HL-60 (cell line): ENCODE measurements at regions not wholly inside any gene's neighbourhood (a gene's known extent, or its start where the extent isn't known, plus 50 kb on each side); places are given as distances from the start of the nearest gene placed in this dataset.

Experiments
- DNase-seq, 2 experiments: peaks; one replicate each; pipeline ENCODE4 v3.0.0-alpha.2; 2010 to 2020; ENCODE audit warnings: low read depth in 1 of 2, low spot score in 1 of 2
- H3K27ac ChIP-seq: fragments of 250-450 bp; sonication (Bioruptor Pico); replicated peaks from 2 replicates; pipeline ENCODE4 v1.5.1; 2020; ENCODE audit warnings: mild to moderate bottlenecking, moderate library complexity
- H3K27me3 ChIP-seq: fragments of 250-450 bp; sonication (Bioruptor Pico); 2 replicates; pipeline ENCODE4 v1.5.1; 2021; ENCODE audit warnings: mild to moderate bottlenecking, moderate library complexity; ENCODE audit not compliant: insufficient read depth, poor library complexity, severe bottlenecking
- H3K4me3 ChIP-seq: replicated peaks from 2 replicates; pipeline ENCODE4 v1.5.1; 2011; ENCODE audit warnings: mild to moderate bottlenecking, control low read depth, low read length; ENCODE audit not compliant: insufficient read depth
- GABPA ChIP-seq: IDR thresholded peaks from 2 replicates; pipeline ENCODE4 v1.6.1; 2012; ENCODE audit warnings: low read depth
- POLR2AphosphoS5 ChIP-seq: IDR thresholded peaks from 2 replicates; pipeline ENCODE4 v1.6.1; 2012; ENCODE audit warnings: low read depth
- REST ChIP-seq: IDR thresholded peaks from 2 replicates; pipeline ENCODE4 v1.6.1; 2012; ENCODE audit warnings: low read depth; ENCODE audit not compliant: insufficient replicate concordance
- SPI1 ChIP-seq: IDR thresholded peaks from 2 replicates; pipeline ENCODE4 v1.6.1; 2012; ENCODE audit warnings: low read depth, mild to moderate bottlenecking, borderline replicate concordance
- TF ChIP-seq, protein P1 (sequence below): IDR thresholded peaks from one replicate; pipeline ENCODE4 v1.5.1; 2011; ENCODE audit warnings: low read length, control low read depth, inconsistent platforms; ENCODE audit not compliant: insufficient read depth

DNA sequence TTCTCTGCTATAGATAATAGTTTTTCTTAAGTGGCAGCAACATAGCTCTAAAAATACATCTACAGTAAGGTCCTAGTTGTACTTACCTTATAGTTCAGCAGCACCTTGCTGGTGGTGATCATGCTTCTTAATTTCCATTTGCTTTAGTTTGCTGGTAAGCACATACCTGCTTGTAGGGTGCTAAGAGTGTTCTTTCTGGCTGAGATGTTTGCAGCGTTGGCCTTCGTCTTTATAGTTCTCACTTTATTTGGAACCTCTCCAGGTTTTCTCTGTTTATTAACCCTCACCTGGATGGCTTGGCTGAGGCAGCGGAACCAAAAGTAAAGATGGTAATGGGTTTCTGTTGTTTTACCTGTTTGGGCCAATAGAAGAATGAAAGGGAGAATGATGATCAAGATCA, 123.6 kb upstream of the EFEMP1 start:
- no peak for TF ChIP-seq GABPA
- TF ChIP-seq, protein P1, sequence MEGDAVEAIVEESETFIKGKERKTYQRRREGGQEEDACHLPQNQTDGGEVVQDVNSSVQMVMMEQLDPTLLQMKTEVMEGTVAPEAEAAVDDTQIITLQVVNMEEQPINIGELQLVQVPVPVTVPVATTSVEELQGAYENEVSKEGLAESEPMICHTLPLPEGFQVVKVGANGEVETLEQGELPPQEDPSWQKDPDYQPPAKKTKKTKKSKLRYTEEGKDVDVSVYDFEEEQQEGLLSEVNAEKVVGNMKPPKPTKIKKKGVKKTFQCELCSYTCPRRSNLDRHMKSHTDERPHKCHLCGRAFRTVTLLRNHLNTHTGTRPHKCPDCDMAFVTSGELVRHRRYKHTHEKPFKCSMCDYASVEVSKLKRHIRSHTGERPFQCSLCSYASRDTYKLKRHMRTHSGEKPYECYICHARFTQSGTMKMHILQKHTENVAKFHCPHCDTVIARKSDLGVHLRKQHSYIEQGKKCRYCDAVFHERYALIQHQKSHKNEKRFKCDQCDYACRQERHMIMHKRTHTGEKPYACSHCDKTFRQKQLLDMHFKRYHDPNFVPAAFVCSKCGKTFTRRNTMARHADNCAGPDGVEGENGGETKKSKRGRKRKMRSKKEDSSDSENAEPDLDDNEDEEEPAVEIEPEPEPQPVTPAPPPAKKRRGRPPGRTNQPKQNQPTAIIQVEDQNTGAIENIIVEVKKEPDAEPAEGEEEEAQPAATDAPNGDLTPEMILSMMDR: no peak
- TF ChIP-seq POLR2AphosphoS5: no peak
- no peak for TF ChIP-seq REST
- TF ChIP-seq SPI1: no peak
- Histone ChIP-seq H3K27ac (no peak overlapping the region), H3K27me3 (no peaks in the 10 kb centered on the region), H3K4me3 (no peak overlapping the region)
- DNase-seq: no peak

DNA sequence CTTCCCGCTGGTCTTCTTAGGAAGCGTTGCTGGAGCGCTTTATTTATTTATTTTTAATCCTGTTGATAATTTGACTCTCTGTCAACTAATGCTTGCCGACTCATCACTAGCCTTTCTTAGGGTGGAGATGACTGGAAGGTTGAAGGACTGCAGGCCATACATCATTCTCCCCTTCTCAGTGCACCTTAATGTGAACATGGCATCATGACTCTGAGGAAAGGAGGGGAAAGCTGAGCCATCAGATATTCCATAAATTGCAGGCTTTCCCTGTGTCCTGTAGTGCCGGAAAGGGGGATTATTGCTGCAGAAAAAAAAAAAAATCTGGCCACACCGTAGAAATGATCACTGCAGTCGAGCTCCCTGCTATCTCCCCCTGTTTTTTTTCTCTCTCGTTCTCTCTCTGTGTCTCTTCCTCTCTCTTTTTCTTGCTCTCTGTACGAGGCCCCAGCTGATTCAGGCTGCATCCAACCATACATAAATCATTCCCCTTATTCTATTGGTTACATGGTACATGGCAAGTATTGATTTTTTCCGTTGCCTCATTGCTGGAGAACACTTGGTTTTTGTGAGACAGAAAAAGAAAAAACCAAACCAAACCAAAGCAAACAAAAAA, 125.8 kb upstream of the EFEMP1 start:
- no peak overlapping the region for H3K27ac ChIP-seq
- H3K4me3 ChIP-seq: no peak overlapping the region
- no peaks in the 10 kb centered on the region for H3K27me3 ChIP-seq
- TF ChIP-seq, protein P1: no peak
- no peak for TF ChIP-seq POLR2AphosphoS5
- no peak for TF ChIP-seq SPI1
- no peak for TF ChIP-seq GABPA
- TF ChIP-seq REST: no peak
- no peak for DNase-seq

GRCh38 chr2:56053679-56054078, 130.1 kb upstream of the EFEMP1 start:
- DNase-seq: no peak
- no peak overlapping the region for H3K4me3 ChIP-seq
- H3K27ac ChIP-seq: no peak overlapping the region
- H3K27me3 ChIP-seq: no peaks in the 10 kb centered on the region
- TF ChIP-seq REST (peak; percentile 56), POLR2AphosphoS5 (no peak)
- TF ChIP-seq, protein P1: no peak
